Neural progenitor cell (in vitro differentiated cells): ENCODE measurements at regions not wholly inside any gene's neighbourhood (a gene's known extent, or its start where the extent isn't known, plus 50 kb on each side); places are given as distances from the start of the nearest gene placed in this dataset.

ENCODE experiments used
- EZH2 ChIP-seq: fragments of 200-600 bp; sonication (generic); IDR thresholded peaks from 2 replicates; pipeline ENCODE4 v1.6.1; 2017; ENCODE audit warnings: antibody characterized with exemption, mild to moderate bottlenecking, moderate library complexity
- EZH2phosphoT487 ChIP-seq: fragments of 200-600 bp; sonication (generic); IDR thresholded peaks from 2 replicates; pipeline ENCODE4 v1.6.1; 2017; ENCODE audit warnings: antibody characterized with exemption
- TF ChIP-seq, protein P1 (sequence below): fragments of 200-600 bp; sonication (generic); IDR thresholded peaks from 2 replicates; pipeline ENCODE4 v1.5.1; 2017; ENCODE audit warnings: antibody characterized with exemption, mild to moderate bottlenecking

DNA sequence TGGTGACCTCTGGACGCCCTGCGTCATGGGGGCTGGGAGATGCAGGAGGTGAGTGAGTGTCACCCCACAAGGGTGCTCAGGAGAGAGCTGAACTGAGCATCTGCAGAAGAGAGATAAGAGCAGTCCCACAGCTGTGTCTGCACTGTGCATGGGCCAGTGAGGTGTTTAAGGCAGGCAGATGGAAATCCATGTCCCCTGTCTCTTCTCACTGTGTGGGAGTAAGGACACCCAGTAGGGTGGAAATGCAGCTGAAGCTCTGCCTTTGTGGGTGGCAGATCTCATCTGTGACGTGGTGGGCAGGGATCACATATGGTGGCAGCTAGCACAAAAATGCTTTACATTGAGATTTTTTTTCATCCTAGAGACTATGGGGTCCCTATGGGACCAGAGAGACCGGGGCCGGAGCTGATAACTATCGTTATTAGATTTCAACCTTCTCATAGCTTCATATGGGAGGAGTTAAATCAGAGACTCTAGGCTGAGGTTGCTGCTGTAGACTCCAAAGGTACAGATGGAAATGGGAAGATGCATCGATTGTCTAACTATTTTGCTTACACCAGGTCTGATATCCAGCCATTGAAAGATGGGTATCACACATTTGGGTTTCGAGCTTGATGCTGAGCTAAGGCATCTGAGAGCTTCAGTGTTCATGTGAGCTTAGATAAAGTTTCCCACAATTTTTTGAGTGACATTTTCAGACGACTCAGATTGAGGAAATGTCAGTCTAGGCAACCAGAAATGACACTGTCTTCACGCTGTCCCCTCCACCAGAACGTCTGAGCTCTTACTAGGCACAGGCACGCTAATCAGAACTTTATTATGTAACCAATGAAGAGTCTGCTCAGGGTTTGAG, 65.3 kb upstream of the PSEN2 start:
- TF ChIP-seq, protein P1, sequence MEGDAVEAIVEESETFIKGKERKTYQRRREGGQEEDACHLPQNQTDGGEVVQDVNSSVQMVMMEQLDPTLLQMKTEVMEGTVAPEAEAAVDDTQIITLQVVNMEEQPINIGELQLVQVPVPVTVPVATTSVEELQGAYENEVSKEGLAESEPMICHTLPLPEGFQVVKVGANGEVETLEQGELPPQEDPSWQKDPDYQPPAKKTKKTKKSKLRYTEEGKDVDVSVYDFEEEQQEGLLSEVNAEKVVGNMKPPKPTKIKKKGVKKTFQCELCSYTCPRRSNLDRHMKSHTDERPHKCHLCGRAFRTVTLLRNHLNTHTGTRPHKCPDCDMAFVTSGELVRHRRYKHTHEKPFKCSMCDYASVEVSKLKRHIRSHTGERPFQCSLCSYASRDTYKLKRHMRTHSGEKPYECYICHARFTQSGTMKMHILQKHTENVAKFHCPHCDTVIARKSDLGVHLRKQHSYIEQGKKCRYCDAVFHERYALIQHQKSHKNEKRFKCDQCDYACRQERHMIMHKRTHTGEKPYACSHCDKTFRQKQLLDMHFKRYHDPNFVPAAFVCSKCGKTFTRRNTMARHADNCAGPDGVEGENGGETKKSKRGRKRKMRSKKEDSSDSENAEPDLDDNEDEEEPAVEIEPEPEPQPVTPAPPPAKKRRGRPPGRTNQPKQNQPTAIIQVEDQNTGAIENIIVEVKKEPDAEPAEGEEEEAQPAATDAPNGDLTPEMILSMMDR, result no peak
- TF ChIP-seq EZH2phosphoT487 (no peak), EZH2 (no peak)
